HepG2 (cell line): ENCODE measurements at regions not wholly inside any gene's neighbourhood (a gene's known extent, or its start where the extent isn't known, plus 50 kb on each side); places are given as distances from the start of the nearest gene placed in this dataset.

ENCODE experiments used
- ELF3 ChIP-seq: IDR thresholded peaks from 2 replicates; pipeline ENCODE4 v1.6.1; 2016; ENCODE audit warnings: missing genetic modification reagents, missing compliant biosample characterization
- FOSL2 ChIP-seq: sonication (generic); formaldehyde crosslinking; IDR thresholded peaks from 2 replicates; pipeline ENCODE4 v1.4.0; 2020; ENCODE audit warnings: missing genetic modification reagents
- GATAD2A ChIP-seq: IDR thresholded peaks from 2 replicates; pipeline ENCODE4 v1.6.1; 2016
- IRF9 ChIP-seq: sonication (generic); formaldehyde crosslinking; IDR thresholded peaks from 2 replicates; pipeline ENCODE4 v1.8.0; 2022; ENCODE audit warnings: missing genetic modification reagents, mild to moderate bottlenecking, borderline replicate concordance
- KDM1A ChIP-seq: IDR thresholded peaks from 2 replicates; pipeline ENCODE4 v1.6.1; 2016; ENCODE audit warnings: missing compliant biosample characterization
- MAFG ChIP-seq: sonication (generic); formaldehyde crosslinking; IDR thresholded peaks from 2 replicates; pipeline ENCODE4 v1.5.1; 2020; ENCODE audit warnings: mild to moderate bottlenecking, missing genetic modification reagents
- RERE ChIP-seq: IDR thresholded peaks from 2 replicates; pipeline ENCODE4 v1.6.1; 2016; ENCODE audit warnings: low read depth, missing genetic modification reagents, missing compliant biosample characterization
- RNF2 ChIP-seq: fragments of 450-650 bp; conservative IDR thresholded peaks from 2 replicates; pipeline ENCODE4 v1.6.1; 2016; ENCODE audit warnings: low read depth
- SPEN ChIP-seq: sonication (generic); formaldehyde crosslinking; IDR thresholded peaks from 2 replicates; pipeline ENCODE4 v1.5.1; 2020; ENCODE audit warnings: low read depth, mild to moderate bottlenecking, missing genetic modification reagents
- THRA ChIP-seq: sonication (generic); formaldehyde crosslinking; IDR thresholded peaks from 2 replicates; pipeline ENCODE4 v1.4.0; 2020; ENCODE audit warnings: missing genetic modification reagents, borderline replicate concordance
- ZFP41 ChIP-seq: sonication (generic); formaldehyde crosslinking; IDR thresholded peaks from 2 replicates; pipeline ENCODE4 v1.4.0; 2020; ENCODE audit warnings: mild to moderate bottlenecking, missing genetic modification reagents, borderline replicate concordance
- ZNF12 ChIP-seq: sonication (generic); formaldehyde crosslinking; IDR thresholded peaks from 2 replicates; pipeline ENCODE4 v1.5.0; 2020; ENCODE audit warnings: missing genetic modification reagents
- ZNF605 ChIP-seq: sonication (generic); formaldehyde crosslinking; IDR thresholded peaks from 2 replicates; pipeline ENCODE4 v1.8.0; 2022; ENCODE audit warnings: mild to moderate bottlenecking, missing genetic modification reagents
- ZNF614 ChIP-seq: IDR thresholded peaks from 2 replicates; pipeline ENCODE4 v1.6.1; 2018; ENCODE audit warnings: missing biosample characterization, missing genetic modification reagents, inconsistent platforms, borderline replicate concordance
- ZNF749 ChIP-seq: sonication (generic); formaldehyde crosslinking; IDR thresholded peaks from 2 replicates; pipeline ENCODE4 v1.8.0; 2022; ENCODE audit warnings: mild to moderate bottlenecking, missing genetic modification reagents, moderate library complexity, borderline replicate concordance
- ZNF790 ChIP-seq: sonication (generic); formaldehyde crosslinking; IDR thresholded peaks from 2 replicates; pipeline ENCODE4 v1.8.0; 2022; ENCODE audit warnings: missing genetic modification reagents, mild to moderate bottlenecking, borderline replicate concordance
- ZSCAN21 ChIP-seq: sonication (generic); formaldehyde crosslinking; IDR thresholded peaks from 2 replicates; pipeline ENCODE4 v1.8.0; 2022; ENCODE audit warnings: mild to moderate bottlenecking, missing genetic modification reagents, moderate library complexity, borderline replicate concordance
- ZSCAN25 ChIP-seq: sonication (generic); formaldehyde crosslinking; IDR thresholded peaks from 2 replicates; pipeline ENCODE4 v1.8.0; 2022; ENCODE audit warnings: mild to moderate bottlenecking, missing genetic modification reagents
- TF ChIP-seq, protein P1 (sequence below): IDR thresholded peaks from 2 replicates; pipeline ENCODE4 v1.4.0; 2020; ENCODE audit warnings: mild to moderate bottlenecking, missing genetic modification reagents
- TF ChIP-seq, protein P2 (sequence below): sonication (generic); formaldehyde crosslinking; IDR thresholded peaks from 2 replicates; pipeline ENCODE4 v1.8.1; 2023; ENCODE audit warnings: mild to moderate bottlenecking, missing genetic modification reagents, borderline replicate concordance

GRCh38 chr6:63496361-63496804, 75.9 kb upstream of the LOC128125822 start (continued):
- no peak for TF ChIP-seq ZNF12 (CRISPR knock-in tag)
- TF ChIP-seq ZNF614 (CRISPR knock-in tag): no peak
- TF ChIP-seq ZNF749 (CRISPR knock-in tag): no peak
- peak; percentile 78 for TF ChIP-seq GATAD2A (CRISPR knock-in tag)
- TF ChIP-seq, protein P1, sequence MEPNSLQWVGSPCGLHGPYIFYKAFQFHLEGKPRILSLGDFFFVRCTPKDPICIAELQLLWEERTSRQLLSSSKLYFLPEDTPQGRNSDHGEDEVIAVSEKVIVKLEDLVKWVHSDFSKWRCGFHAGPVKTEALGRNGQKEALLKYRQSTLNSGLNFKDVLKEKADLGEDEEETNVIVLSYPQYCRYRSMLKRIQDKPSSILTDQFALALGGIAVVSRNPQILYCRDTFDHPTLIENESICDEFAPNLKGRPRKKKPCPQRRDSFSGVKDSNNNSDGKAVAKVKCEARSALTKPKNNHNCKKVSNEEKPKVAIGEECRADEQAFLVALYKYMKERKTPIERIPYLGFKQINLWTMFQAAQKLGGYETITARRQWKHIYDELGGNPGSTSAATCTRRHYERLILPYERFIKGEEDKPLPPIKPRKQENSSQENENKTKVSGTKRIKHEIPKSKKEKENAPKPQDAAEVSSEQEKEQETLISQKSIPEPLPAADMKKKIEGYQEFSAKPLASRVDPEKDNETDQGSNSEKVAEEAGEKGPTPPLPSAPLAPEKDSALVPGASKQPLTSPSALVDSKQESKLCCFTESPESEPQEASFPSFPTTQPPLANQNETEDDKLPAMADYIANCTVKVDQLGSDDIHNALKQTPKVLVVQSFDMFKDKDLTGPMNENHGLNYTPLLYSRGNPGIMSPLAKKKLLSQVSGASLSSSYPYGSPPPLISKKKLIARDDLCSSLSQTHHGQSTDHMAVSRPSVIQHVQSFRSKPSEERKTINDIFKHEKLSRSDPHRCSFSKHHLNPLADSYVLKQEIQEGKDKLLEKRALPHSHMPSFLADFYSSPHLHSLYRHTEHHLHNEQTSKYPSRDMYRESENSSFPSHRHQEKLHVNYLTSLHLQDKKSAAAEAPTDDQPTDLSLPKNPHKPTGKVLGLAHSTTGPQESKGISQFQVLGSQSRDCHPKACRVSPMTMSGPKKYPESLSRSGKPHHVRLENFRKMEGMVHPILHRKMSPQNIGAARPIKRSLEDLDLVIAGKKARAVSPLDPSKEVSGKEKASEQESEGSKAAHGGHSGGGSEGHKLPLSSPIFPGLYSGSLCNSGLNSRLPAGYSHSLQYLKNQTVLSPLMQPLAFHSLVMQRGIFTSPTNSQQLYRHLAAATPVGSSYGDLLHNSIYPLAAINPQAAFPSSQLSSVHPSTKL (CRISPR knock-in tag): peak; percentile 69
- TF ChIP-seq ZNF790: no peak
- TF ChIP-seq MAFG (CRISPR knock-in tag): no peak
- TF ChIP-seq KDM1A (CRISPR knock-in tag): no peak
- no peak for TF ChIP-seq THRA
- TF ChIP-seq ZNF605 (CRISPR knock-in tag): no peak
- no peak for TF ChIP-seq RERE (CRISPR knock-in tag)
- TF ChIP-seq, protein P2, sequence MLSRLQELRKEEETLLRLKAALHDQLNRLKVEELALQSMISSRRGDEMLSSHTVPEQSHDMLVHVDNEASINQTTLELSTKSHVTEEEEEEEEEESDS (CRISPR knock-in tag): no peak
- TF ChIP-seq ELF3 (CRISPR knock-in tag): peak; percentile 21; the same call in 1 of the 2 replicates
- TF ChIP-seq ZSCAN25 (CRISPR knock-in tag): no peak
- TF ChIP-seq RNF2: no peak
- no peak for TF ChIP-seq ZFP41
- TF ChIP-seq ZSCAN21: no peak
- TF ChIP-seq FOSL2 (CRISPR knock-in tag): peak; percentile 96
- TF ChIP-seq SPEN (CRISPR knock-in tag): no peak
- no peak for TF ChIP-seq IRF9 (CRISPR knock-in tag)
